ENCODE measurements at regions not wholly inside any gene's neighbourhood (a gene's known extent, or its start where the extent isn't known, plus 50 kb on each side); places are given as distances from the start of the nearest gene placed in this dataset.

DNA sequence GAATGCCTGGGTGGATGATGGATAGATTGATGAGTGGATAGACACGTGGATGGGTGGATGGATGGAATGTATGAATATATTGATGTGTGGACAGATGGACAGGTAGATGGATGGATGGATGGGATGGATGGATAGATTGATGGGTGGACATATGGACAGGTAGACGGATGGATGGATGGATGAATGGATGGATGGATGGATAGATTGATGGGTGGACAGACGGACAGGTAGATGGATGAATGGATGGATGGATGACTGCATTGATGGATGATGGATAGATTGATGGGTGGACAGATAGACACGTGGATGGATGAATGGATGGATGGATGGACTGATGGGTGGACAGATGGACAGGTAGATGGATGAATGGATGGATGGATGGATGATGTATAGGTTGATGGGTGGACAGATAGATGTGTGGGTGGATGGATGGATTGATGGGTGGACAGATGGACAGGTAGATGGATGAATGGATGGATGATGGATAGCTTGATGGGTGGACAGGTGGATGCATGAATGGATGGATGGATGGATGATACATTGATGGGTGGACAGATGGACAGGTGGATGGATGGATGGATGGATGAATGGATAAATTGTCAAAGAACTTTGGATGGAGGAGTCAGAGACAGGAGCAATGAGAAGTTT lies 171.4 kb upstream of the AFDN start:
- TF ChIP-seq TCF4 (CRISPR knock-in tag; IDR thresholded peaks at IDR 0.05; ENCODE audit: borderline replicate concordance) (no peak), PPARA (CRISPR knock-in tag; IDR thresholded peaks at IDR 0.05; ENCODE audit: borderline replicate concordance) (no peak), POU6F1 (CRISPR knock-in tag; IDR thresholded peaks at IDR 0.05; ENCODE audit: borderline replicate concordance, low read depth) (no peak)
- ATAC-seq = no peak

- no peak for ATAC-seq
- TF ChIP-seq, protein P1, sequence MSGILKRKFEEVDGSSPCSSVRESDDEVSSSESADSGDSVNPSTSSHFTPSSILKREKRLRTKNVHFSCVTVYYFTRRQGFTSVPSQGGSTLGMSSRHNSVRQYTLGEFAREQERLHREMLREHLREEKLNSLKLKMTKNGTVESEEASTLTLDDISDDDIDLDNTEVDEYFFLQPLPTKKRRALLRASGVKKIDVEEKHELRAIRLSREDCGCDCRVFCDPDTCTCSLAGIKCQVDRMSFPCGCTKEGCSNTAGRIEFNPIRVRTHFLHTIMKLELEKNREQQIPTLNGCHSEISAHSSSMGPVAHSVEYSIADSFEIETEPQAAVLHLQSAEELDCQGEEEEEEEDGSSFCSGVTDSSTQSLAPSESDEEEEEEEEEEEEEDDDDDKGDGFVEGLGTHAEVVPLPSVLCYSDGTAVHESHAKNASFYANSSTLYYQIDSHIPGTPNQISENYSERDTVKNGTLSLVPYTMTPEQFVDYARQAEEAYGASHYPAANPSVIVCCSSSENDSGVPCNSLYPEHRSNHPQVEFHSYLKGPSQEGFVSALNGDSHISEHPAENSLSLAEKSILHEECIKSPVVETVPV (CRISPR knock-in tag; IDR thresholded peaks at IDR 0.05) = no peak
- TF ChIP-seq ARNTL (CRISPR knock-in tag; IDR thresholded peaks at IDR 0.05; ENCODE audit: borderline replicate concordance, low read depth) (no peak), GLIS3 (CRISPR knock-in tag; IDR thresholded peaks at IDR 0.05) (no peak)
Observed at GRCh38 chr6:167658106-167658505, 168.6 kb upstream of the AFDN start.

GRCh38 chr6:167659046-167659445 lies 167.7 kb upstream of the AFDN start:
- no peak for ATAC-seq
- no peak for TF ChIP-seq BACH2 (CRISPR knock-in tag; IDR thresholded peaks at IDR 0.05; ENCODE audit: borderline replicate concordance)
- TF ChIP-seq ZNF565 (CRISPR knock-in tag; conservative IDR thresholded peaks at IDR 0.05; ENCODE audit: low read depth) = no peak
- no peak for TF ChIP-seq RARB (CRISPR knock-in tag; IDR thresholded peaks at IDR 0.05)
- TF ChIP-seq PATZ1 (CRISPR knock-in tag; IDR thresholded peaks at IDR 0.05; ENCODE audit: borderline replicate concordance) = no peak
- TF ChIP-seq TOX (CRISPR knock-in tag; IDR thresholded peaks at IDR 0.05; ENCODE audit: borderline replicate concordance) = no peak
- no peak for TF ChIP-seq ISL1 (CRISPR knock-in tag; IDR thresholded peaks at IDR 0.05)
- no peak for TF ChIP-seq ZNF8 (CRISPR knock-in tag; IDR thresholded peaks at IDR 0.05)
- TF ChIP-seq, protein P2, sequence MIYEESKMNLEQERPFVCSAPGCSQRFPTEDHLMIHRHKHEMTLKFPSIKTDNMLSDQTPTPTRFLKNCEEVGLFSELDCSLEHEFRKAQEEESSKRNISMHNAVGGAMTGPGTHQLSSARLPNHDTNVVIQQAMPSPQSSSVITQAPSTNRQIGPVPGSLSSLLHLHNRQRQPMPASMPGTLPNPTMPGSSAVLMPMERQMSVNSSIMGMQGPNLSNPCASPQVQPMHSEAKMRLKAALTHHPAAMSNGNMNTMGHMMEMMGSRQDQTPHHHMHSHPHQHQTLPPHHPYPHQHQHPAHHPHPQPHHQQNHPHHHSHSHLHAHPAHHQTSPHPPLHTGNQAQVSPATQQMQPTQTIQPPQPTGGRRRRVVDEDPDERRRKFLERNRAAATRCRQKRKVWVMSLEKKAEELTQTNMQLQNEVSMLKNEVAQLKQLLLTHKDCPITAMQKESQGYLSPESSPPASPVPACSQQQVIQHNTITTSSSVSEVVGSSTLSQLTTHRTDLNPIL (CRISPR knock-in tag; IDR thresholded peaks at IDR 0.05; ENCODE audit: low read depth) = no peak
- TF ChIP-seq ARNTL (CRISPR knock-in tag; IDR thresholded peaks at IDR 0.05; ENCODE audit: borderline replicate concordance, low read depth) = no peak
- TF ChIP-seq TCF4 (CRISPR knock-in tag; IDR thresholded peaks at IDR 0.05; ENCODE audit: borderline replicate concordance) = no peak
- TF ChIP-seq CSDC2 (CRISPR knock-in tag; IDR thresholded peaks at IDR 0.05) = no peak
- no peak for TF ChIP-seq ZC3H10 (CRISPR knock-in tag; IDR thresholded peaks at IDR 0.05)

- TF ChIP-seq, protein P2 (CRISPR knock-in tag; IDR thresholded peaks at IDR 0.05; ENCODE audit: low read depth) = no peak
- TF ChIP-seq, protein P1 (CRISPR knock-in tag; IDR thresholded peaks at IDR 0.05) = no peak
- TF ChIP-seq ZNF565 (CRISPR knock-in tag; conservative IDR thresholded peaks at IDR 0.05; ENCODE audit: low read depth) (no peak), PATZ1 (CRISPR knock-in tag; IDR thresholded peaks at IDR 0.05; ENCODE audit: borderline replicate concordance) (no peak), ZNF70 (CRISPR knock-in tag; IDR thresholded peaks at IDR 0.05) (no peak)
- ATAC-seq = no peak
Observed at GRCh38 chr6:167660424-167660823, 166.3 kb upstream of the AFDN start.

Data from SK-N-SH treated with all-trans-retinoic acid at 6 μM for 48 hours (cell line).